Mucosa of stomach (tissue), 1 donor: ENCODE measurements at regions not wholly inside any gene's neighbourhood (a gene's known extent, or its start where the extent isn't known, plus 50 kb on each side); places are given as distances from the start of the nearest gene placed in this dataset.
"Not testable (repeated sequence)": the region's sequence is repeated elsewhere in the genome, so short reads cannot be mapped to it uniquely, and the experiment has no call there.

Source experiments
- H3K27me3 ChIP-seq: one replicate; pipeline ENCODE4 v1.7.0; 2013; ENCODE audit warnings: mild to moderate bottlenecking, low read length; ENCODE audit not compliant: control insufficient read depth, insufficient read depth
- H3K36me3 ChIP-seq: one replicate; pipeline ENCODE4 v1.7.0; 2013; ENCODE audit warnings: low read length; ENCODE audit not compliant: control insufficient read depth, insufficient read depth
- H3K4me1 ChIP-seq: one replicate; pipeline ENCODE4 v1.7.0; 2013; ENCODE audit warnings: mild to moderate bottlenecking, low read length; ENCODE audit not compliant: control insufficient read depth, insufficient read depth
- H3K4me3 ChIP-seq: one replicate; pipeline ENCODE4 v1.7.0; 2013; ENCODE audit warnings: low read length
- H3K9ac ChIP-seq: one replicate; pipeline ENCODE4 v1.7.0; 2013; ENCODE audit warnings: mild to moderate bottlenecking, low read length, moderate library complexity
- H3K9me3 ChIP-seq: one replicate; pipeline ENCODE4 v1.7.0; 2013; ENCODE audit warnings: mild to moderate bottlenecking, low read length, moderate library complexity; ENCODE audit not compliant: control insufficient read depth
- donor health status: Pancreatic carcinoma.

DNA sequence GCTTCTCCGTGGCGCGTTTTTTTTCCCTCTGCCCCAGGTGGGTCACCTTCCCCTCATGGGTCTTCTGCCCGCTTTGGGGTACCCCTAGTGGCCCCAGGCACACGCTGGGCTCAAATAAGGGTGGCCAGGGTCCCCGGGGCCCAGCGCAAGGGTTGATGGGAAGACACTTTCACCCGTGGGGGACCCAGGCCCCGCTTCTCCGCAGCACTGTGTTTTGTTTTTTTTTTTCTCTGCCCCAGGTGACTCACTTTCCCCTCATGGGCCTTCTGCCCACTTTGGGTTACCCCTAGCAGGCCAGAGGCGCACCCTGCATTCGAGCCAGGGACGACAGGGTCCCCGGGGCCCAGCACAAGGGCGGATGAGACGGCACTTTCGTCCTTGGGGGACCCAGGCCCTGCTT lies 526.7 kb downstream of the FOXD4L4 start:
- H3K4me1 ChIP-seq, H3K36me3 ChIP-seq, H3K9ac ChIP-seq: not testable (repeated sequence)

DNA sequence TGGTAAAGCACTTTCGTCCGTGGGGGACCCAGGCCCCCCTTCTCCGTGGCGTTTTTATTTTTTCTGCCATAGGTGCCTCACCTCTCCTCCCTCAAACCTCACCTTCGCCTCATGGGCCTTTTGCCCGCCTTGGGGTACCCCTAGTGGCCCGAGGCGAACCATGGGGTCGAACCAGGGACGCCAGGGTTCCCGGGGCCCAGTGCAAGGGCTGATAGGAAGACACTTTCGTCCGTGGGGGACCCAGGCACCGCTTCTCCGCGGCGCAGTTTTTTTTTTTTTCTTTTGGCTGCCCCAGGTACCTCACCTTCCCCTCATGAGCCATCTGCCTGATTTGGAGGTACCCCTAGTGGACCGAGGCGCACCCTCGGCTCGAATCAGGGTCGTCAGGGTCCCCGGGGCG lies 527.8 kb downstream of the FOXD4L4 start:
- H3K27me3 ChIP-seq, H3K36me3 ChIP-seq, H3K4me3 ChIP-seq, H3K9me3 ChIP-seq, H3K9ac ChIP-seq, H3K4me1 ChIP-seq: not testable (repeated sequence)

More for the DNA sequence above, 526.7 kb downstream of the FOXD4L4 start:
- not testable (repeated sequence) for H3K9me3 ChIP-seq, H3K27me3 ChIP-seq, H3K4me3 ChIP-seq

DNA sequence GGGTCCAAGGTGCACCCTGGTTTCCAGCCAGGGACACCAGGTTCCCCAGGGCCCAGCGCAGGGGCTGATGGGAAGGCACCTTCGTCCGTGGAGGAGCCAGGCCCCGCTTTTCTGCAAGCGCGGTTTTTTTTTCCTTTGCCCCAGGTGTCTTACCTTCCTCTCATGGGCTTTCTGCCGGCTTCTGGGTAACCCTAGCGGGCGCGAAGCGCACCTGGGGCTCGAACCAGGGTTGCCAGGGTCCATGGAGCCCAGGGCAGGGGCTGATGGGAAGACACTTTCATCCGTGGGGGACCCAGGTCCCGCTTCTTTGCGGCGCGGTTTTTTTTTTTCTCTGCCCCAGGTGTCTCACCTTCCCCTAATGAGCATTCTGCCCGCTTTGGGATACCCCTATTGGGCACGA lies 529.3 kb downstream of the FOXD4L4 start:
- H3K9ac ChIP-seq, H3K36me3 ChIP-seq, H3K9me3 ChIP-seq, H3K4me1 ChIP-seq, H3K27me3 ChIP-seq, H3K4me3 ChIP-seq: not testable (repeated sequence)

DNA sequence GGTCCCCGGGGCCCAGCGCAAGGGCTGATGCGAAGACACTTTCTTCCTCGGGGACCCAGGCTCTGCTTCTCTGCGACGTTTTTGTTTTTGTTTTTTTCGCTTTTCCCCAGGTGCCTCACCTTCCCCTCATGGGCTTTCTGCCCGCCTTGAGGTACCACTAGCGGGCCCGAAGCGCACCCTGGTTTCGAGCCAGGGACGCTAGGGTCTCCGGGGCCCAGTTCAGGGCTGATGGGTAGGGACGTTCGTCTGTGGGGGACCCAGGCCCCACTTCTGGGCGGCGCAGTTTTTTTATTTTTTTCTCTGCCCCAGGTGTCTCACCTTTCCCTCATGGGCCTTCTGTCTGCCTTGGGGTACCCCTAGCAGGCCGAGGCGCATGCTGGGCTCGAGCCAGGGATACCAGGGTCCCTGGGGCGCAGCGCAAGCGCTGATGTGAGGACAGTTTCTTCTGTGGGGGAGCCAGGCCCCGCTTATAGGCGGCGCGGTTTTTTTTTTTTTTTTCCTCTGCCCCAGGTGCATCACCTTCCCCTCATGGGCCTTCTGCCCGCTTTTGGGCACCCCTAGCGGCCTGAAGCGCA lies 530.0 kb downstream of the FOXD4L4 start:
- not testable (repeated sequence) for H3K9ac ChIP-seq, H3K36me3 ChIP-seq, H3K9me3 ChIP-seq, H3K4me3 ChIP-seq, H3K27me3 ChIP-seq, H3K4me1 ChIP-seq

DNA sequence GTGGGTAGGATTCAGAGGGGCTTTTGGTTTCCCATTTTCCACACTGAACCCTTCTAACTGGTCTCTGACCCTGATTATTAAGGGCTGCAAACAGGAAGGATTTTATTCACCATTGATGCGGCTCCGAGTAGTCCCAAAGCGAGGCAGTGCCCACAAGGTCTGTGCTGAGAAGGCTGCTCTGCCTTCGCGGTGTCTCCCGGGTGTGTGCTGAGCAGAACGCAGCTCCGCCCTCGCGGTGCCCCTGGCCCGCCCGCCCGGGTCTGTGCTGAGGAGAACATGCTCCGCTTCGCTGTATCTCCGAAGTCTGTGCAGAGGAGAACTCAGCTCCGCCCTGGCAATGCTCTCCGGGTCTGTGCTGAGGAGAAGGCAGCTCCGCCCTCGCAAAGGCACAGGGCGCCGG lies 530.7 kb downstream of the FOXD4L4 start:
- H3K36me3 ChIP-seq, H3K27me3 ChIP-seq, H3K4me1 ChIP-seq, H3K9me3 ChIP-seq, H3K9ac ChIP-seq, H3K4me3 ChIP-seq: not testable (repeated sequence)

DNA sequence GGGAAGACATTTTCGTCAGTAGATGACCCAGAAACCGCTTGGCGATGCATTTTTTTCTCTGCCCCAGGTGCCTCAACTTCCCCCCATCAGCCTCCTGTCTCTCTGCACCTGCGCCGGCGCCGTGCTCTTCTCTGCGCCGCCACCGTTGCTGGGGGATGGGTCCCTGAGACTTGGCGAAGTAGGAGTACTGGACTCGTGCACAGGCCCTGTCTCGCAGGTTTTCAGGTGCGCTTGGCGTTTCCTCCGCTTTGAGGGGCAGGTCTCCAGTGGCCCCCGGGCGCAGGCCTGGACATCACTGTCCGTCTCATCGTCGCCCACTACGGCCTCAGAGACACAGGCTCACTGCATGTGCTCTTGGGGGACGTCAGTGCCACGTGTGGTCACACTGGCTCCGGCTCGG lies 532.1 kb downstream of the FOXD4L4 start:
- H3K36me3 ChIP-seq, H3K9me3 ChIP-seq, H3K9ac ChIP-seq, H3K27me3 ChIP-seq, H3K4me3 ChIP-seq, H3K4me1 ChIP-seq: not testable (repeated sequence)

DNA sequence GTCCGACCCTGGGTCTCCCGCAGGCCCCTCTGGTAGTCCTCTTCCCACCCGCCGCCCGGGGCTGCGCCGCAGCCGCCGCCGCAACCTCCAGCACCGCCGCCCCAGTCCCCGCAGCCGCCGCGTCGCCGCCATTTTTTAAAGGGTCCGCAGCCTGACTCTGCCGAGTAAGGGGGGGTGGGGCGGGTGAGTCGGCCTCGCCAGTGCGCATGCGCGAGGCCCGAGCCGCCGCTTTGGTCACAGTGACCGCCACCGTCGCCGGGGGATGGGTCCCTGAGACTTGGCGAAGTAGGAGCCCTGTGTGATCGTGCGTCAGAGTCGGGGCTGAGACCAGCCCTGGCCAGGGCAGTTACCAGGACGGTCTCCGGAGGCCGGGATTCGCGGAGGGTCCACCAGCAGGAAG lies 532.8 kb downstream of the FOXD4L4 start:
- not testable (repeated sequence) for H3K4me3 ChIP-seq, H3K9me3 ChIP-seq, H3K36me3 ChIP-seq, H3K27me3 ChIP-seq, H3K4me1 ChIP-seq
- peak overlapping the region; percentile 65 for H3K9ac ChIP-seq

DNA sequence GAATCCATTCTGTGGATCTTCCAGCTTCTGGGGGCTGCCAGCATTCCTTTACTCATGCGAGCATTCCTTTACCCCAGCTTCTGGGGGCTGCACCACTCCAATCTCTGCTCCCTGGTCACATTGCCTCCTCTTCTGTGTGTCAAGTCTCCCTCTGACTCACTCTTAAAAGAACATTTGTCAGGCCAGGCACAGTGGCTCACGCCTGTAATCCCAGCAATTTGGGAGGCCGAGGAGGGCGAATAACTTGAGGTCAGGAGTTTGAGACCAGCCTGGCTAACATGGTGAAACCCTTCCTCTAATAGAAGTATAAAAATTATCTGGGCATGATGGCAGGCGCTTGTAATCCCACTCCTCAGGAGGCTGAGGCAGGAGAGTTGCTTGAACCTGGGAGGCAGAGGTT lies 541.9 kb downstream of the FOXD4L4 start:
- not testable (repeated sequence) for H3K9ac ChIP-seq, H3K4me1 ChIP-seq, H3K9me3 ChIP-seq, H3K27me3 ChIP-seq, H3K36me3 ChIP-seq, H3K4me3 ChIP-seq
